Stimulated activated CD8-positive, alpha-beta memory T cell treated with anti-CD3 and anti-CD28 coated beads, Interleukin-4, amount 100 ng/mL, for 1 hour (primary cell): ENCODE measurements at regions not wholly inside any gene's neighbourhood (a gene's known extent, or its start where the extent isn't known, plus 50 kb on each side); places are given as distances from the start of the nearest gene placed in this dataset.
"Not testable (repeated sequence)": the region's sequence is repeated elsewhere in the genome, so short reads cannot be mapped to it uniquely, and the experiment has no call there.

Experiments used
- DNase-seq, 2 donors: peaks; one replicate each; pipeline ENCODE4 v3.0.0-alpha.2; 2020; ENCODE audit warnings: low read depth in 2 of 2, low spot score in 1 of 2

DNA sequence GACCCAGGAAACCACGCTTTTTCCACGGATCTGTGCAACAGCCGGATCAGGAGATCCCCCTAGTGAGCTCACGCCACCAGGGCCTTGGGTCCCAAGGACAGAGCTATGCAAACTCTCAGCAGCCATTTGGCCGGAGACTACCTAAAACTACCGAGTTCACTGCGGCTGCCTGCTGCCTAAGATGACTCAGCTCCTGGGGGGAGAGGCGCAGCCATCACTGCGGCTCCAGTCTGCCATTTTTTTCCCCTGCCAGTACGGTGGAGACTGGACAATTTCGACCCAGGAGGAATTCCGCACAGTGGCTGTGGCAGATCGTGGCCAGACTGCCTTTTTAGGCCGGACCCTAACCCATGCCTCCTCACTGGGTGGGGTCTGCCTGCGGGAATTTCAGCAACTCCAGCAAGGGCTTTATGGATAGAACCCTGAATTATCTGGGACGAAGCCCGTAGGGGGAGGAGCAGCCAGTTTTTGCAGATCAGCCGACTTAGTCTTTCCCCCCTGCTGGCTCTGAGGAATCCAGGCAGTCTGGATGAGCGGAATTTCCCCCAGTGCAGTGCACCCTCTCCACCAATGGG, 424.9 kb upstream of the UBE2E3 start:
- no peak for DNase-seq

DNA sequence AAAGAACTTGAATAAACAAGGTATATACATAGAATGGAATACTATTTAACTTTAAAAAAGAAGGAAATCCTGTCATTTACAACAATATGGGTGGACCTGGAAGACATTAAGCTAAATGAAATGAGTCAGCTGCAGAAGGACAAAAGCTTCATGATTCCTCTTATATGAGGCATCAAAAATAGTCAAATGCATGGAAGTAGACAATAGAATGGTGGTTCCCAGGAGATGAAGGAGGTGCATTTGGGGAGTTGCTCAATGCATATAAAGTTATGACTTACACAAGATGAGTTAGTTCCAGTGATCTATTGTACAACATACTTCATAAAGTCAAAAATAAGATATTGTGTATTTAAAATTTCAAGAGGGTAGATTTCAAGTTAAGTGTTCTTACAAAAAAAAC, 426.1 kb upstream of the UBE2E3 start:
- no peak for DNase-seq

DNA sequence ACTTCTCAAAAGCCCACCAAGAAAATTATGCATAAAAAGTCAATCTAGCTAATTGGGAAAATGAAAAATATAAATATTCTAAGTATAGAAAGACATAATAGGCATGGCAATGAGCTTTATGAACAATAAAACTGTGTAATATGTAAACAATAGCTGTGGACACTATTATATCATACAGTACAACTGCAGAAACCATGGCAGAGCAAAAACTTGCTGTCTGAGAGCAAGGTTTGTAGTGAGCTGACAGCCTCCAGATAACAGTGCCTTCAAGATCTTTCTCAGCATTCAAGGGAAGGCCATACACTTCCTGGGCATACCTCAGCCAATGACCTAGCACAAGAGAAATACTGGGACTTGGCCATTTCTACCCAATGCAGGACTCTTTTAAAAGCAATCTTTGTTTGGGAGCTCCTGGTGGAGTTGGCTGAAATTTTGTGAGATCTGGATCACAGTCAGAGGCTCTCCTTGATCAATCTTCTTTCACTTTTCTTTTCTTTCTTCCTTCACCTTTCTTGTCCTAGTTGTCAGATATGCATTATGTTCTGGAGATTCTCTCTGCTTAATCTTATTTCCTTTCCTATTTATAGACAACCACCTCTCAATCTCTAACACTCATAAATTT, 427.2 kb upstream of the UBE2E3 start:
- no peak for DNase-seq

DNA sequence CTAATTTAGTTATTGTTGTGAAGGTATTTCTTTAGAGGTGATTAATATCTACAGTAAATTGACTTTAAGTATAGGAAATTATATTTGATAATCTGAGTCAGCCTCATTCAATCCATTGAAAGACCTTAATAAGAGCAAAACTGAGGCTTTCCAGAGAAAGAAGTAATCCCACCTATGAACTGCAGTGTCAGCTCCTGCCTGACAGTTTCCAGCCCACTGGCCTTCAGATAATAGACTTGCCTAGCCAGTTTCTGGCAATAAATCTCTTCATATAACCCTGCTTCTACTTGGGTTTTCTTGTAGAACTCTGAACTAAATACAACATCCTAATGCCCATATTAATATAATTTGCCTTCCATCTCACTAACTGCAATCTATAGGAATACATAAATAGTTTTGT, 437.9 kb upstream of the UBE2E3 start:
- no peak for DNase-seq

DNA sequence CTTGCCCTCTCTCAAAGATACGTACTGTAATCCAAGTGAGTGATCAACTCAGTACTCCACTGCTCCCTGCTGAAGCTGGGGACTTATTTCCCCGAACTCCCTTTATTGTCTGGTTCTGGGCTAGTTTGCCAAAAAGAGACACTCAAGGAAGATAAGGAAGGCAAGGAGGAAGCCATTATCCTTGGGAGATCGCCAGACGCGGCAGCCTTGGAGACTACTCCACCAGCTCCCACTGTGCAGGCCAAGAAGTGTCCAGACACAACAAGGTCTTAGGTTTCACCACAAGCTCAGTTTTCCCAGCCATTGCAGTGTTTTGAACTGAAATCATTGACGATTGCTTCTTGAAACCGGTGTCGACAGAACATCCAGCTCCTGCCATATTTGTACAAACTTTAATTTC, 439.6 kb upstream of the UBE2E3 start:
- no peak for DNase-seq

DNA sequence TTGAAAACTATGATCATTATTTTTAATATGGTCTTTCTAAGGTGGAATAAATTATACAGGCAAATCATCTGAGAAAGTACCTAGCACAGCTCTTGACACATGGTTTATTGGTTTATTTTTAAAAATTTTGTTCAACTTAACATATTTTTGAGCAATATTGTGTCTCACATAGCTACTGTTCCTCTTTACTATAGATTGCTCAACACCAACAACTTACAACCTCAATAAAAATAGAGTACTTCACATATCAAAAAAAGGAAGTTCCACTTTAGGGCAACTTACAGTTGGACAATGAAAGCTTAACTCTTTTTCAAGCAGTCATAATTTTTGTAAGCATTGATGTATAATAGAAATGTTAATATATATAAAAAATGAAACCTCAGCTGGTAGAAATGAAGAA, 440.9 kb upstream of the UBE2E3 start:
- no peak for DNase-seq

DNA sequence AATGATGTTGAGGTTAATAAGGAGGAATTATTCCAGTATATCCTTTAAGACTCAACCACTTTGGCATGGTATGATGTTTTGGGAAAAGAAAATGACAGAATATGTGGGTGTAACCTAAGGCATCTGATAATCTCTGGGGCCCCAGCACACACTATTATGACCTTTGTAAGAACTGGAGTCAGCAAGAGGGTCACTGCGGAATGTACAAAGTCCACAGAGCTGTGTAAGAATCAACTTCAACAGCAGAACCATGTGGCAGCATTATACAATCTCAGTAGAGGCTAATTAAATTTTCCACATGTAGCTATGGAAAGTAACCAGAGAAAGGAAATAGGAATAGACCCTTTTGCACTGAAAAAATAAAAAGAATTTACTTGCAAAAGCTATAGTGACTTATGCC, 445.1 kb upstream of the UBE2E3 start:
- DNase-seq, result no peak

DNA sequence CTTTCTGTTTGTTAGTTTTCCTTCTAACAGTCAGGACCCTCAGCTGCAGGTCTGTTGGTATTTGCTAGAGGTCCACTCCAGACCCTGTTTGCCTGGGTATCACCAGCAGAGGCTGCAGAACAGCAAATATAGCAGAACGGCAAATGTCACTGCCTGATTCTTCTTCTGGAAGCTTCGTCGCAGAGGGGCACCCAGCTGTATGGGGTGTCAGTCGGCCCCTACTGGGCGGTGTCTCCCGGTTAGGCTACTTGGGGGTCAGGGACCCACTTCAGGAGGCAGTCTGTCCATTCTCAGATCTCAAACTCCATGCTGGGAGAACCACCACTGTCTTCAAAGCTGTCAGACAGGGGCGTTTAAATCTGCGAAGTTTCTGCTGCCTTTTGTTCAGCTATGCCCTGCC, 448.6 kb upstream of the UBE2E3 start:
- not testable (repeated sequence) for DNase-seq

DNA sequence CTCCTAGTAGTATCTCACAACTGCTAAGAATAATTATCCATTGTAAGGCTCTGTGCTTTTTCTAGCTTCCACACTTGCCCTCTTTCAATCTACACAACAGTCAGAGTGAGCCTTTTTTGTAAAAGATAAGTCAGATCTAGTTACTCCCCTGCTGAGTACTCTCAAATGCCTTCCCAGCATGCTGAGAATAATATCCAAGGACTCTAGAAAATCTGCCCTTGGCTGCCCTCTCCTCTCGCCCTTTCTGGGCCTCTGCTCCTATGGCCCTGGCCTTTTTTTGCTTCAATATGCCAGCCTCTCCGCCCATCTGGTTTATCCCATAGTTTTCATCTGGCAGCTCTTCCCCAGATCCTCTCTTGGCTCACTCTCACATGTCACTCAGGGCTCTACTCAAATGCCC, 455.9 kb upstream of the UBE2E3 start:
- DNase-seq, result no peak

DNA sequence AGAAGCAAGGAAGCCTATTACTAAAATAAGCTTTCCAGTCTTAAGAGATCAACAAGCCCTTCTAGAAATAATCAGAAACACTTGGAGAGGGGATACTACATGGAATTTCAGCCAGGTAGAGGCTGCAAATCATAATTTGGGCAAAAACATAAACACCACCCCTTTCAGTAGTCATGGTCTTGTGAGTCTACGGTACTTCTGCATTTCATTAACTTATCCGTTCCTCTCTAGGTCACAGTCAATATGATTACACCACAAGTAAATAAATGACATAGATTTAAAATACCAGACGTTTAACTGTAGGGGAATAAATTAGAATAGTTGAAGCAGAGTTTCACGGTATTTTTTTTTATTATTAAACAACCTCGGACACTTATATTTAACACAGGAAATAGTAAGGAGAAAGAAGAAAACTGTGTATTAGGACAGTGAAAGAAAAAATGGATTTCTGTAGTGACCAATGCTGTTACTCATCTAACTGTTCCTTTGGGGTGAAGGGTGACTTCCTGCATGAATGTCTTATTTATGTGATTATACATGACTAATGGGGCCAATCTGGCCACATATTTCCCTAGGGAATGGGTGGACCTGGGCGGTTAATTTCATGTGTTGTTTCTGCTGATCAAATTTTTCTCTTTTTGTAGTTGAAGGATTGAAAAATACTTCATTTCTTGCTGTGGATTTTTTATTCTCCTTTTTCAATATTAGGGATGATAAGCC, 456.6 kb upstream of the UBE2E3 start:
- no peak for DNase-seq

DNA sequence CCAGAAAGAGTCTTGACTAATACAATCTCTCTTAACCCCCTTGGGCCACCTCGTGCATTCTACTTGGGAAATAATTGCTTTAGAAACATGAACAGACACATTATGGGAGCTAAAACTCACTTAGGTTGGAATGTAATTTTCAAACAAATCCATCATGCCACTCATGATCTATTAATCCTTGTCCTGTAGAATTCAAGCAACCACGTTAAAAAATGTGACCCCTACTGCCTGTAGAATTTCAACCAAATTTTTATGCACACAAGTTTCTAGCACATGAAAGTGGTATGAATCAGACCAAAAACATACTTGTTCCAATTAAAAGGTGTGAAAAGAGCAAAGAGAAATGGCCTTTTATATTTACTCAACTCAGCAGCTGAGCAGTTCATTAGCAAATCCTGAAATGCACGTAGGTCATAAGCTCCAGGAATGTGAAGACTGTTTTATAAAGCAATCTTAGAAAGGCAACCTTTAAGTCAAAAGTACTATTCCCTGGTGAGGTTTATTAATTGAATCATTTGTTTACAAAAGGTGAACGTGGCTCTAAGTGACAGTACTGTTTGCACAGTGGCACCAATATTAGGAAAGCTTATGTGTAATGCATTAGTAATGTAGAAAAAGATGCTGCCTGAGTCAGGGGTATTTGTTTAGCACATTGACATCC, 459.4 kb upstream of the UBE2E3 start:
- DNase-seq, result no peak

DNA sequence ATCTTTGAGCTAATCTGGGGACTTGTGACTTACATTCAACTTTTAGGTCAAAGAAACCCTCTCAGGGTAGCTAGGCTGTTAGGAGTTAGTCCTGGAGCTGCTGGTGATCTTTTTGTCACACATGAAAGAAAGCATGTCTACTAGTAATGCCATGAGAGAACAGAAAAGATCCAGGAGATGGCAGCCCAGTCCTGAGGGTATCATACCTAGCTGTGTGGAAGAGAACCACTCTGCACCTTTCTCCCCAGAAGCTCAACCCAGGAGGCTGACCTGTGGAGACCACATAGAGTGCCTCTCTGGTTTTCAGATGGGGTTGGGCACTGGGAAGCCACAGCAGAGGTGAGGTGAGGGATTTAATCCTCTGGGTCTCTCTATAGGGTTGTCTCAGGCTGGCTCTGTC, 460.2 kb upstream of the UBE2E3 start:
- no peak for DNase-seq

DNA sequence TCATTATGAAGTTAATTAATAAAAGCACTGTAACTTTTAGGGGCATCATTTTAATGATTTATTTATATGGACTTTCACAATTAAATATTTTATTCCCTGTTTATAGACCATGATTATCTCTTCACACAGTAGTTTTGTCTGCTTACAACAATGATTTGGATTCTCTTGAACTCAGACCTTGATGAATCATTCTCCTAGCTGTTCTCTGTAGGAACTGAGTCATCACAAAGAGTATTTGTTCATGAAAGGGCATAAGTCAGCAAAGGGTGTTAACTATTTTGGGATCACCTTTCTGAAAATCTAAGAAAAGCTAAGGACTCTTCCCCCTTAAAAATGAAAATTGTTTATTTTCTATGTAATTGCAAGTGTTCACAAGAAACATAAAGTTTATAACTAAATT, 461.1 kb upstream of the UBE2E3 start:
- no peak for DNase-seq

DNA sequence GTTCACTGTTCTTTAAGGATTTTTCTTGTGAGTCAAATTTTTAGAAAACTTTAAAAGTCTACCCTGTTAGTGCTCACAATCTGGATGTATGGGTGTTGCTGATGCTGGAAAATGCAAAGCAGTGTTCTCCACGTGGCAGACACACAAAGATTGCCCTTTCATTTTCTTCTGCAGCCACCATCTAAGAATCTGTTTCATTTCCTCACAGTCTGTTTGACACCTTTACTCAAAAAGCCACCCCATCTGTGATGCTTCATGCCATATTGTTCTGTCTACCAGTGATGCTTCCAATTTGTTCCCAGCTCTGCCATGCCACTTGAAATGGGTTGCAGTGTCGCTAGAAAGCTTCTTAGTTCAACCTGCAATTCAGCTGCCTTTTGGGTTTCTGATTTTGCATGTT, 464.2 kb upstream of the UBE2E3 start:
- DNase-seq, result no peak

DNA sequence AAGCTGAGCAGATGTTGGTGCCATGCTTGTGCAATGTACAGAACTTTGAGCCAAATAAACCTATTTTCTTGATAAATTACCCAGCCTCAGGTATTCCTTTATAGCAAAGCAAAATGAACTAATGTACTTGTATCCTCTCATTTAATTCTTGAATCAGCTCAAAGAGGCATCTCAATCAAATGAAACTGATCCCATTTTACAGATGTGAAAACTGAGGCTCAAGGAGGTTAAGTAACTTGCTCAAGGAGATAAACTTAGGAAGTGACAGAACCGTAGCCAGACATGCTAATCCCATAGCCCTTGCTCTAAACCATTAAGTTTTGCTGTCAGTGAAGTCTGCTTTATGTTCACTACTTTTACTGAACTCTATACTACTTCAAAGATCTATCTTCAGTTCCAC, 467.0 kb upstream of the UBE2E3 start:
- no peak for DNase-seq

DNA sequence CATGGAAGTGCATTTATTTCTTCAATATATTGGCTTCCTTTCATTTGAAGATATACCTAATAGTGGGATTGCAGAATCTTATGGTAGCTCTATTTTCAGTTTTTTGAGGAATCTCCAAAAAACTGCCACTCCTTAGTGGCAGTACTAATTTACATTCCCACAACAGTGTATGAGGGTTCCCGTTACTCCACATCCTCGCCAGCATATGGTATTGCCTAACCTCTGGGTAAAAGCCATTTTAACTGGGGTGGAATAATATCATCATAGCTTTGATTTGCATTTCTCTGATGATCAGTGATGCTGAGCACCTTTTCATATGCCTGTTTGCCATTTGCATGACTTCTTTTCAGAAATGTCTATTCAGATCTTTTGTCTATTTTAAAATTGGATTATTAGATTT, 471.9 kb upstream of the UBE2E3 start:
- DNase-seq, result no peak

DNA sequence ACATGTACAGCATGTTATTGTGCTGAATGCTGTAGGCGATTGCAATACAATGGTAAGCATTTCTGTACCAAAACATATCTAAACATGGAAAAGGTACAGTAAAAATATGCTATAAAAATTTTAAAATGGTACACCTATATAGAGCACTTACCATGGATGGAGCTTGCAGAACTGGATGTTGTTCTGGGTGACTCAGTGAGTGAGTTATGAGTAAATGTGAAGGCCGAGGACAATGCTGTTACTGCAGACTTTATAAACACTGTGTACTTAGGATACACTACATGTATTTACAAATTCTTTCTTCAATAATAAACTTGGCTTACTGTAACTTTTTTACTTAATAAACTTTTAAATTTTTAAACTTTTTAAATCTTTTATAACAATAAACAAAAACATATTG, 473.4 kb upstream of the UBE2E3 start:
- no peak for DNase-seq

DNA sequence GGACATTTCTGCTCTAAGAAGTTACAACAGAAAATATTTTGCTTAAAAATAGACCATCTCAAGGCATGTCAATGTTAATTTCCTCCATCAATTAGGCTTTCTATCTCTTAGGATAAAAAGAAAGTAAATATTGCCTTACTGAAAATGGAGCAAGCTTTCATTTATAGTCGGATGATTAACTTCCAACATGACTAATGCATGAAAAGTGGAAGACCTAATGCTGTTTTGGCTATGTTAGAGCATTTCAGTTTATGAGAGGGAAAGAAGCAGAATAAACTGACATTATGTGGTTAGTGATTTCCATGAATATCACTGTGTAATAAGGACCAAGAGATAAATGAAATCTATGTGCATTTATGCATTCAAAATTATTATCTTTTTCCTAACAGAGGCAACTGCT, 475.2 kb upstream of the UBE2E3 start:
- no peak for DNase-seq

DNA sequence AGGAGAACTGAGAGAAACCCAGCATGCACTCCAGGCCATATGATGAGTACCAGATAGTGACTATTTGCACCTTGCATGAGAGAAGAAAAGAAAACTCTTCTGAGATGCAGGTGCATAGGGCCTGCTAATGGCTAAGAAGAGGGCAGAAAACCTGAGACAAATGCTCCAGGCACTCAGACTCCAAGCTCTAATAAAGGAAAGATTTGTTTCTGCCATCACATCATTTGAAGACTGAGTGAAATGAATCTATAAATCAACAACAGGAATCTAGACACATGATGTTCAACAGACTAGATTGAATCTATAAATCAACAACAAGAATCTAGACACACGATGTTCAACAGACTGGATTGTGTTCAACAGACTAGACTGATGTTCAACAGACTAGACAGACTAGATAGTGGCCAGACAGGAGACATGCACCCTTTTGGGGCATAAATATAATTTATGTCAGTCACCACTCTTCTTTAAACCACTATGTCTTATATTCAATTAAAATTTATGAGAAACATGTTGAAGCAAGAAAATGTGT, 482.7 kb upstream of the UBE2E3 start:
- no peak for DNase-seq

DNA sequence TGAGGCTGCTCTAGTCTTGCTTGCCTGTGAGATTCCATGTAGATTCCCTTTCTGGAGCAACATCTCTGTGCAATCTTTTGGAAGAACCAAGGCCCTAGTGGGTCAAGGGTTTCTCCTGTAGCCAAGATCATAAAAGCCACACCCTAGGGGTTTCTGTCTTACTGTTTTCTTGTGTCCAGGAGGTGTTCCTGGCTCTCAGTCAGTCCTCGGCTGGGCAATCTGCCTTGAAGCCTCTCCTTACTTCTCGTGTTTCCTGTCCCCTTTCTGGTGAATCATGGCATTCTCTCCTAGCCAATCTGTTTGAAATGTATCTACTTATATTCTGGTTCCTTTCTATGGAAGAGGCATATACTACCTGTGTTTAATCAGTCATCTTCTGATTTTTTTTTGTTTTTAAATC, 484.8 kb upstream of the UBE2E3 start:
- no peak for DNase-seq

DNA sequence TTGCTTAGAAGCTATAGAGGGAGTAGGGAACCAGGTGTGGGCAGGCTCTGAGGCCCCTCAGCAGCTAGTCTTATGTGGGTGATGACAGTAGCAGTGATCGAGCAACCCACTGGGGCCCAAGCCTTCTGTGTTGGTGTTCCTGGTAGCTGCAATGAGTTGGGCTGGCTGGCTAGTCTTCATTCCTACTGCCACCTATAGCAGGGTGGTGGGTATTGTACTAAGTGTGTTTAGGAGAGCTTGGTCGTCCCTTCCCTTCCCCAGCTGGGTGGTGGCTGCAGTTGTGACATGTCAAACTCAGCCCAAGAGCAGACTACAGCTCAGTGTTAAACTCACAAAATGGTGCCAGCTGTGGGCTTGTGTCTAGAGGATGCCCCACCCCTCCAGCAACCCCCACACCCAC, 486.1 kb upstream of the UBE2E3 start:
- DNase-seq, result no peak

DNA sequence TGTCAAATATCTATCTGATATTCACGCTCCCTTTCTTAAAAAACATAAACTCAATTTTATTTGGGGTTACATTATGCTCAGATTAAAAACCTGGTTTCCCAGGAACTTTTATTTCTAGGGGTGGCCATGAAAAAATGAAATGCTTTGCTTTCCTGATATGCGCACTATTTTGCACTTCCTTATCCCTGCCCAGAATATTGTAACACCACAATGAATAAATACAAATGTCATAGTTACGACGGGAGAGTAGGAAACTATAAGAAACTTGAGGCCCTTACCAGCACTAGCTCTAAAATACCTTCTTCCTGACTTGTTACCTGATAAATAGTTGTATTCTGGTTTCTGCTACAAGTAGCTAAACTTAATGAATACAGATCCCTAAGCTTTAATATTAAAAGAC, 475.6 kb upstream of the CWC22 start:
- DNase-seq, result no peak
